AG09319 (cell line): ENCODE measurements at regions not wholly inside any gene's neighbourhood (a gene's known extent, or its start where the extent isn't known, plus 50 kb on each side); places are given as distances from the start of the nearest gene placed in this dataset.

ENCODE experiments used
- DNase-seq: peaks from one replicate; pipeline ENCODE4 v3.0.0-alpha.2; 2010; ENCODE audit warnings: low read depth; ENCODE audit errors: extremely low read depth
- TF ChIP-seq, protein P1 (sequence below): IDR thresholded peaks from 2 replicates; pipeline ENCODE4 v1.5.1; 2011; ENCODE audit warnings: low read depth, mild to moderate bottlenecking, inconsistent platforms, low read length, moderate library complexity

GRCh38 chr17:79168486-79169055 lies 93.9 kb downstream of the ENGASE start:
- no peak for DNase-seq
- TF ChIP-seq, protein P1, sequence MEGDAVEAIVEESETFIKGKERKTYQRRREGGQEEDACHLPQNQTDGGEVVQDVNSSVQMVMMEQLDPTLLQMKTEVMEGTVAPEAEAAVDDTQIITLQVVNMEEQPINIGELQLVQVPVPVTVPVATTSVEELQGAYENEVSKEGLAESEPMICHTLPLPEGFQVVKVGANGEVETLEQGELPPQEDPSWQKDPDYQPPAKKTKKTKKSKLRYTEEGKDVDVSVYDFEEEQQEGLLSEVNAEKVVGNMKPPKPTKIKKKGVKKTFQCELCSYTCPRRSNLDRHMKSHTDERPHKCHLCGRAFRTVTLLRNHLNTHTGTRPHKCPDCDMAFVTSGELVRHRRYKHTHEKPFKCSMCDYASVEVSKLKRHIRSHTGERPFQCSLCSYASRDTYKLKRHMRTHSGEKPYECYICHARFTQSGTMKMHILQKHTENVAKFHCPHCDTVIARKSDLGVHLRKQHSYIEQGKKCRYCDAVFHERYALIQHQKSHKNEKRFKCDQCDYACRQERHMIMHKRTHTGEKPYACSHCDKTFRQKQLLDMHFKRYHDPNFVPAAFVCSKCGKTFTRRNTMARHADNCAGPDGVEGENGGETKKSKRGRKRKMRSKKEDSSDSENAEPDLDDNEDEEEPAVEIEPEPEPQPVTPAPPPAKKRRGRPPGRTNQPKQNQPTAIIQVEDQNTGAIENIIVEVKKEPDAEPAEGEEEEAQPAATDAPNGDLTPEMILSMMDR = no peak

DNA sequence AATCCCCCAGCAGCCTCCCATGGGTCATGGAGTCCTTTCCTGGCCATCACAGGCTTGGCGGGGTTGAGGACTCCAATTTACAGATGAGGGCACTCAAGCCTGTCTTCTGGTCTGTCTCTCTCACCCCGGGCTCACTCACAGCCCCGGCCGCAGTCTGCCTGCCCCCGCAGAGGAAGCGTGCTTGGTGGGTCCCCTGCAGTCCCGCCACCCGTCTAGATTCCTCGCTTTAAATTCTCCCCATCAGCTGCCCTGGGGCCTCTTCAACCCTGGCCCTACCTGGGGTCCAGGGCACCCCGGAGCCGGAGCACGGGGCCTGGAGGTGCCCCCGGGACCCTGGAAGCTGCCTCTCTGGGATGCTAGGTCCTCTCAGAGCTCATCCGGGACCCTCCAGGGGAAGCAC lies 92.9 kb downstream of the ENGASE start:
- DNase-seq = no peak
- TF ChIP-seq, protein P1 = no peak

DNA sequence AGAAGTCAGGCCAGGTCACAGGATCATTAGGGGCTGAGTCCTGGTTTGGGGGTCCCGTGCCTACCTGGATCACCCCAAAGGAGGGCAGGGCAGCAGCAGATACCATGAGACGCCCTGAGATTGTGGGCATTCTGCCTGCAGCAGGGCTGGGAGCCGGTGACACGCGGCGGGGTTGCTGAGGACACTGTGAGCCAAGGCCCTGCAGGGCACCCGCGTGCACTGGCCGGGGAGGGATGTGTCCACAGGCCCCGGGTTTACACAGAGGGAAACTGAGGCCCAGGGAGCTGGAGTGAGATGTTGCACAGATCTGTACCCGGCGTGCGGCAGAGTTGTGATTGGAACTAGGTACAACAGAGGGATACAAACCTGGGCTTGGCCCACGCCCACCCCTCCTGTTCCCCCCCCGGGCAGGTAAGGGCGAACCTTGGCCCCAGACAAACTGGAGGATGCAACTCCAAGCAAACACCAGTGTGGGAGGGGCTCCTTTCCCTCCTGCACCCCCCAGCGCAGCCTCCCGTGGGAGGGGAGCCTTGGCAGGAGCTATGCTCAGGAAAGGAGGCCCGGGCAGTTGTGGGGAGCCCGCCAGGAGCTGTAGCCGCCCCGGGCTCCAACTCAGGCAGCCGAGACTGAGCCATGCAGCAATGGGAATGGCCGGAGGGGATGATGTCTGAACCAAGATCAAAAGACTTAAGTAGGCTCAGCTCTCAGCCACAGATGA lies 91.3 kb downstream of the ENGASE start:
- TF ChIP-seq, protein P1 = no peak
- no peak for DNase-seq

GRCh38 chr17:79164913-79165695 lies 90.5 kb downstream of the ENGASE start:
- TF ChIP-seq, protein P1 = no peak

GRCh38 chr17:79164408-79164807 lies 89.8 kb downstream of the ENGASE start:
- TF ChIP-seq, protein P1 = no peak
- DNase-seq = no peak

More at GRCh38 chr17:79164913-79165695, 90.5 kb downstream of the ENGASE start:
- no peak for DNase-seq

- TF ChIP-seq, protein P1 = no peak
- DNase-seq = no peak
Measured at GRCh38 chr17:79163071-79163470, 88.4 kb downstream of the ENGASE start.
